ENCODE measurements at regions not wholly inside any gene's neighbourhood (a gene's known extent, or its start where the extent isn't known, plus 50 kb on each side); places are given as distances from the start of the nearest gene placed in this dataset.

DNA sequence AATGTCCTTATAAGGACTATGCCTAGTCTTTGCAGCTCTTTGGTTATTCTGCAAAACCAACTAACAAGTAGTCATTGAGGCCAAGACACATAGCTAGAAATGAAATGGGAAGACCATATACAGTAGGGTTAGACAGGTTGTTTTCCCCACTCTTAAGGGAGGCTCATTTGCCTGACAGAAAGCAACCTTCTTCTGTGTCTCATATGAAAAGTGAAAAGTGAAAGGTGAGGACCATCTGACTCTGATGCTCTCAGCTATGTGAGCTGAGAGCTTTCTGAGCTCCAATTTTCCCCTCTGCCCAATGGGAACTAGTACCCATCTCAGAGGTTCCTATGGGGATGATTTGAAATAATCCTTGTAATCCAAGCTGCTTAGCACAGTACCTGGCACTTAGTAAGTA is 142.0 kb upstream of the BDNF start:
- Histone ChIP-seq H3K36me3 (no peaks in the 10 kb centered on the region), H3K9me3 (no peaks in the 10 kb centered on the region), H3K4me3 (no peak overlapping the region), H3K4me1 (no peaks in the 10 kb centered on the region), H3K27me3 (no peaks in the 10 kb centered on the region), H3K27ac (no peak overlapping the region)
- no peak for TF ChIP-seq POLR2A (IDR thresholded peaks at IDR 0.05)
- TF ChIP-seq, protein P1, sequence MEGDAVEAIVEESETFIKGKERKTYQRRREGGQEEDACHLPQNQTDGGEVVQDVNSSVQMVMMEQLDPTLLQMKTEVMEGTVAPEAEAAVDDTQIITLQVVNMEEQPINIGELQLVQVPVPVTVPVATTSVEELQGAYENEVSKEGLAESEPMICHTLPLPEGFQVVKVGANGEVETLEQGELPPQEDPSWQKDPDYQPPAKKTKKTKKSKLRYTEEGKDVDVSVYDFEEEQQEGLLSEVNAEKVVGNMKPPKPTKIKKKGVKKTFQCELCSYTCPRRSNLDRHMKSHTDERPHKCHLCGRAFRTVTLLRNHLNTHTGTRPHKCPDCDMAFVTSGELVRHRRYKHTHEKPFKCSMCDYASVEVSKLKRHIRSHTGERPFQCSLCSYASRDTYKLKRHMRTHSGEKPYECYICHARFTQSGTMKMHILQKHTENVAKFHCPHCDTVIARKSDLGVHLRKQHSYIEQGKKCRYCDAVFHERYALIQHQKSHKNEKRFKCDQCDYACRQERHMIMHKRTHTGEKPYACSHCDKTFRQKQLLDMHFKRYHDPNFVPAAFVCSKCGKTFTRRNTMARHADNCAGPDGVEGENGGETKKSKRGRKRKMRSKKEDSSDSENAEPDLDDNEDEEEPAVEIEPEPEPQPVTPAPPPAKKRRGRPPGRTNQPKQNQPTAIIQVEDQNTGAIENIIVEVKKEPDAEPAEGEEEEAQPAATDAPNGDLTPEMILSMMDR (IDR thresholded peaks at IDR 0.05): no peak
- no peak for TF ChIP-seq POLR2AphosphoS5 (IDR thresholded peaks at IDR 0.05)
- TF ChIP-seq EP300 (IDR thresholded peaks at IDR 0.05; ENCODE audit: low read depth): no peak
- intact Hi-C loops (cut with DNase I; ENCODE audit: low total_unique reads): no loop called here
- in situ Hi-C loops (cut with MboI; ENCODE audit: low pct_ligation_motif_present in 1 of 4, low pct_unique_long_range_greater_than_20kb in 1 of 4, low sequenced_read_pairs in 3 of 4): no loop called here
- DNase-seq: no peak

GRCh38 chr11:27841023-27841422 is 140.8 kb upstream of the BDNF start:
- intact Hi-C loops (cut with DNase I; ENCODE audit: low total_unique reads): no loop called here
- TF ChIP-seq, protein P1 (IDR thresholded peaks at IDR 0.05): no peak
- TF ChIP-seq POLR2A (IDR thresholded peaks at IDR 0.05): no peak
- no peak for TF ChIP-seq EP300 (IDR thresholded peaks at IDR 0.05; ENCODE audit: low read depth)
- TF ChIP-seq POLR2AphosphoS5 (IDR thresholded peaks at IDR 0.05): no peak

DNA sequence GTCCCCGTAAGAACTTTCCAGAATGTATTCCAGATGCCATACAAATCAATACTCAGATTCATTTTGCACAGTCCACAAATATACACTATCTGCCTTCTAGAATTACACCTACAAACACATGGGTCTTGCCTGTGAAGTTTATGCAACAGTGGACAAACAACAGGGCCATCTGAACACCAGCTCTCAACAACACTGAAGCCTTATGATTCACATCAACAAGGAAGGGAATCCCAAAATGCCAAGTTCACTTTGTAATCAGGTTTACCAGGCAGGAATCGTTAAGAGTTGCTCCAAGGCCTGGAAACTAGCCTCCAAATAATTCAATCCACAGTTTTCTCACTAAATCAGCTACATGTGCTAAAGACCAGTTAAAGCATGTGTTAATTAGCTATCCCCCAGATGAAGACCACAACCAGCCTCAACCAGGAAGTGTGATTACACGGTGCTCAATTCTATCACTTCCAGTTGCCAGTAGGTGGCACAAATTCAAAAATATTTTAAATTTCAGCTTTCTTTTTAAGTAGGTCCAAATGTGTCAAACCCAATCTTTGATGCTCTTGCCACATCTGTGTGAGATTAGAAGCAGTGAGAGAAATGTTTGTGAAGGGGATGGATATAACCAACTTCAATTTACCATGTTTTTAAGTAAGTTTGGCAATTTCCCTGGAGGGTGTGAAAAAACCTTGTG is 139.1 kb upstream of the BDNF start:
- H3K27ac ChIP-seq: no peak overlapping the region
- no peak for TF ChIP-seq POLR2A (IDR thresholded peaks at IDR 0.05)
- TF ChIP-seq, protein P1 (IDR thresholded peaks at IDR 0.05): peak; percentile 6 to 28 (median 16)
- TF ChIP-seq EP300 (IDR thresholded peaks at IDR 0.05; ENCODE audit: low read depth): no peak
- TF ChIP-seq POLR2AphosphoS5 (IDR thresholded peaks at IDR 0.05): no peak
- no peak for DNase-seq
- H3K4me1 ChIP-seq: no peaks in the 10 kb centered on the region
- no peak overlapping the region for H3K4me3 ChIP-seq
- intact Hi-C loops (cut with DNase I; ENCODE audit: low total_unique reads): no loop called here
- in situ Hi-C loops (cut with MboI; ENCODE audit: low pct_ligation_motif_present in 1 of 4, low pct_unique_long_range_greater_than_20kb in 1 of 4, low sequenced_read_pairs in 3 of 4): no loop called here
- no peaks in the 10 kb centered on the region for H3K36me3 ChIP-seq
- 40 to 51% methylated on average over 2 to 3 of the region's 3 CpGs for WGBS, 2 donors (ENCODE audit: low coverage in 1 of 2)
- H3K27me3 ChIP-seq: no peaks in the 10 kb centered on the region
- H3K9me3 ChIP-seq: no peaks in the 10 kb centered on the region

More at GRCh38 chr11:27841023-27841422, 140.8 kb upstream of the BDNF start:
- no peaks in the 10 kb centered on the region for H3K9me3 ChIP-seq
- no peak for DNase-seq
- no peaks in the 10 kb centered on the region for H3K4me1 ChIP-seq
- in situ Hi-C loops (cut with MboI; ENCODE audit: low pct_ligation_motif_present in 1 of 4, low pct_unique_long_range_greater_than_20kb in 1 of 4, low sequenced_read_pairs in 3 of 4): no loop called here
- H3K36me3 ChIP-seq: no peaks in the 10 kb centered on the region
- H3K4me3 ChIP-seq: no peak overlapping the region
- no peaks in the 10 kb centered on the region for H3K27me3 ChIP-seq
- no peak overlapping the region for H3K27ac ChIP-seq

- TF ChIP-seq POLR2A (IDR thresholded peaks at IDR 0.05) (no peak), EP300 (IDR thresholded peaks at IDR 0.05; ENCODE audit: low read depth) (no peak), POLR2AphosphoS5 (IDR thresholded peaks at IDR 0.05) (no peak)
- TF ChIP-seq, protein P1 (IDR thresholded peaks at IDR 0.05): no peak
- 39 to 42% methylated on average over 6 of the region's 6 CpGs for WGBS, 2 donors (ENCODE audit: low coverage in 1 of 2)
- no peaks in the 10 kb centered on the region for H3K4me1 ChIP-seq
These were observed 138.4 kb upstream of the BDNF start for GRCh38 chr11:27838674-27839073.

More at GRCh38 chr11:27838674-27839073, 138.4 kb upstream of the BDNF start:
- no peak for DNase-seq
- Histone ChIP-seq H3K27ac (no peak overlapping the region), H3K9me3 (no peaks in the 10 kb centered on the region), H3K36me3 (no peaks in the 10 kb centered on the region), H3K4me3 (no peak overlapping the region), H3K27me3 (no peaks in the 10 kb centered on the region)
- intact Hi-C loops (cut with DNase I; ENCODE audit: low total_unique reads) (no loop called here), in situ Hi-C loops (cut with MboI; ENCODE audit: low pct_ligation_motif_present in 1 of 4, low pct_unique_long_range_greater_than_20kb in 1 of 4, low sequenced_read_pairs in 3 of 4) (no loop called here)
